WI38 (cell line): ENCODE measurements at regions not wholly inside any gene's neighbourhood (a gene's known extent, or its start where the extent isn't known, plus 50 kb on each side); places are given as distances from the start of the nearest gene placed in this dataset.

Experiments used
- H3K4me3 ChIP-seq: 2 replicates; pipeline ENCODE4 v1.5.1; 2011; ENCODE audit warnings: low read depth, mild to moderate bottlenecking, control low read depth, low read length
- TF ChIP-seq, protein P1 (sequence below): IDR thresholded peaks from 2 replicates; pipeline ENCODE4 v1.5.1; 2012; ENCODE audit warnings: low read depth, mild to moderate bottlenecking, control low read depth, low read length

DNA sequence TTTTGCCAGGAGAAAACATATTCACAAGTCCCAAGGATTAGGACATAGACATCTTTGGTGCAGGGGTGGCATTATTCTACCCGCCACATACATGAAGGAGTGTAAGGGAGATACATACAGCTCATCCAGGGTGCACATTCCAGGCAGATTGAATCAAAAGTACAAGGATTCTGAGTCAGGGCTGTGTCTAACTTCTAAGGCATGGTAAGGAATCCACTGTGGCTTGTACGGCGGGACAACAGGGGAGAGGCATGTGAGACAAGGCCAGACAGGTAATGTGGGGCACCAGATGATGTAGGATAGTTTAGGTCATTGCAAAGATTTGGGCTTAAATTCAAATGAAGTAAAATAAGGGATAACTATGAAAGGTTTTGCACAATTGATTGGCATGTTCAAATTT lies 780.9 kb downstream of the C6orf118 start:
- no peak overlapping the region for H3K4me3 ChIP-seq
- TF ChIP-seq, protein P1, sequence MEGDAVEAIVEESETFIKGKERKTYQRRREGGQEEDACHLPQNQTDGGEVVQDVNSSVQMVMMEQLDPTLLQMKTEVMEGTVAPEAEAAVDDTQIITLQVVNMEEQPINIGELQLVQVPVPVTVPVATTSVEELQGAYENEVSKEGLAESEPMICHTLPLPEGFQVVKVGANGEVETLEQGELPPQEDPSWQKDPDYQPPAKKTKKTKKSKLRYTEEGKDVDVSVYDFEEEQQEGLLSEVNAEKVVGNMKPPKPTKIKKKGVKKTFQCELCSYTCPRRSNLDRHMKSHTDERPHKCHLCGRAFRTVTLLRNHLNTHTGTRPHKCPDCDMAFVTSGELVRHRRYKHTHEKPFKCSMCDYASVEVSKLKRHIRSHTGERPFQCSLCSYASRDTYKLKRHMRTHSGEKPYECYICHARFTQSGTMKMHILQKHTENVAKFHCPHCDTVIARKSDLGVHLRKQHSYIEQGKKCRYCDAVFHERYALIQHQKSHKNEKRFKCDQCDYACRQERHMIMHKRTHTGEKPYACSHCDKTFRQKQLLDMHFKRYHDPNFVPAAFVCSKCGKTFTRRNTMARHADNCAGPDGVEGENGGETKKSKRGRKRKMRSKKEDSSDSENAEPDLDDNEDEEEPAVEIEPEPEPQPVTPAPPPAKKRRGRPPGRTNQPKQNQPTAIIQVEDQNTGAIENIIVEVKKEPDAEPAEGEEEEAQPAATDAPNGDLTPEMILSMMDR, result no peak

- no peak overlapping the region for H3K4me3 ChIP-seq
- TF ChIP-seq, protein P1, result no peak
These were observed 786.2 kb downstream of the C6orf118 start for GRCh38 chr6:164523087-164523654.

DNA sequence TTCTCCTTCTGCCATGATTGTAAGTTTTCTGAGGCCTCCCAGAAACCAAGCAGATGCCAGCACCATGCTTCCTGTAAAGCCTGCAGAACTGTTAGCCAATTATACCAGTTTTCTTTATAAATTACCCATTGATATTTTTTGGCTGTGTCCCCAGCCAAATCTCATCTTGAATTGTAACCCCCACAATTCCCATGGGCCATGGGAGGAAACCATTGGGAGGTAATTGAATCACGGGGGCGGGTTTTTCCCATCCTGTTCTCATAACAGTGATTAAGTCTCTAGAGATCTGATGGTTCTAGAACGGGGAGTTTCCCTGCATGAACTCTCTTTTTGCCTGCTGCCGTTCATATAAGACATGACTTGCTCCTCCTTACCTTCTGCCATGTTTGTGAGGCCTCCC lies 788.5 kb downstream of the C6orf118 start:
- no peak overlapping the region for H3K4me3 ChIP-seq
- TF ChIP-seq, protein P1, result no peak

- H3K4me3 ChIP-seq, result no peak overlapping the region
- TF ChIP-seq, protein P1, result no peak
These were observed 802.0 kb downstream of the C6orf118 start for GRCh38 chr6:164507206-164507940.

GRCh38 chr6:164505425-164505824 lies 804.0 kb downstream of the C6orf118 start:
- TF ChIP-seq, protein P1, result no peak
- H3K4me3 ChIP-seq, result no peak overlapping the region

- TF ChIP-seq, protein P1, result no peak
- H3K4me3 ChIP-seq, result no peak overlapping the region
These were observed 806.6 kb downstream of the C6orf118 start for GRCh38 chr6:164502833-164503232.

GRCh38 chr6:164495882-164496495 lies 813.4 kb downstream of the C6orf118 start:
- TF ChIP-seq, protein P1, result no peak
- no peak overlapping the region for H3K4me3 ChIP-seq
